Caco-2 (cell line): ENCODE measurements at regions not wholly inside any gene's neighbourhood (a gene's known extent, or its start where the extent isn't known, plus 50 kb on each side); places are given as distances from the start of the nearest gene placed in this dataset.

Experiments
- BruUV-seq: library from RNA; stranded (reverse); fragments of 400-500 nt; replicated peaks from 2 replicates; lab custom pipeline; 2021; lab: Mats Ljungman, UMichigan
- CTCF ChIA-PET: fragments of 300-600 bp; sonication (Branson Sonifier 250); formaldehyde crosslinking; loops from one replicate; lab custom pipeline; 2022; ENCODE audit warnings: antibody characterized with exemption; lab: Charles Lee
- POLR2A ChIA-PET: fragments of 300-600 bp; sonication (Branson Sonifier 250); formaldehyde crosslinking; loops from one replicate; lab custom pipeline; 2022; ENCODE audit warnings: antibody characterized with exemption; lab: Charles Lee
- DNase-seq, 2 experiments: peaks; one replicate each; pipeline versions ENCODE4 v3.0.0 to v3.0.0-alpha.2; 2020 to 2022
- H3K27me3 ChIP-seq: replicated peaks from 2 replicates; pipeline ENCODE4 v1.6.0; 2011; ENCODE audit warnings: low read length; ENCODE audit not compliant: control insufficient read depth, insufficient read depth
- H3K36me3 ChIP-seq: 2 replicates; pipeline ENCODE4 v1.5.1; 2011; ENCODE audit warnings: low read length; ENCODE audit not compliant: control insufficient read depth, insufficient read depth
- H3K4me1 ChIP-seq: fragments of 250-450 bp; sonication (Bioruptor Pico); 2 replicates; pipeline ENCODE4 v1.5.1; 2020; ENCODE audit warnings: mild to moderate bottlenecking
- H3K4me3 ChIP-seq: 2 replicates; pipeline ENCODE4 v1.5.1; 2011; ENCODE audit warnings: low read depth, mild to moderate bottlenecking, control low read depth, low read length
- H3K9me3 ChIP-seq: fragments of 250-450 bp; sonication (Bioruptor Pico); 2 replicates; pipeline ENCODE4 v1.5.1; 2020; ENCODE audit warnings: mild to moderate bottlenecking, moderate library complexity
- H3K27ac Mint-ChIP-seq: one replicate; pipeline ENCODE4 v1.8.0; 2022; ENCODE audit warnings: mixed read lengths; ENCODE audit not compliant: unreplicated experiment
- H3K27me3 Mint-ChIP-seq: one replicate; pipeline ENCODE4 v1.8.0; 2022; ENCODE audit warnings: mixed read lengths; ENCODE audit not compliant: insufficient read depth, unreplicated experiment
- H3K36me3 Mint-ChIP-seq: one replicate; pipeline ENCODE4 v1.8.0; 2022; ENCODE audit warnings: mild to moderate bottlenecking, mixed read lengths; ENCODE audit not compliant: insufficient read depth, unreplicated experiment
- H3K4me1 Mint-ChIP-seq: one replicate; pipeline ENCODE4 v1.8.0; 2022; ENCODE audit warnings: low read depth, mixed read lengths; ENCODE audit not compliant: unreplicated experiment
- H3K4me3 Mint-ChIP-seq: one replicate; pipeline ENCODE4 v1.8.0; 2022; ENCODE audit warnings: mild to moderate bottlenecking, moderate library complexity, mixed read lengths; ENCODE audit not compliant: unreplicated experiment
- H3K9me3 Mint-ChIP-seq: one replicate; pipeline ENCODE4 v1.8.0; 2022; ENCODE audit warnings: mixed read lengths; ENCODE audit not compliant: unreplicated experiment
- CTCF ChIP-seq, 2 experiments: fragments of 200-600 bp in 1 of 2; IDR thresholded peaks; 1 replicate in 1 of 2; 2 replicates in 1 of 2; pipeline versions ENCODE4 v1.5.1 to v1.8.0; 2011 to 2022; ENCODE audit warnings: antibody characterized with exemption in 1 of 2, control low read depth in 1 of 2, inconsistent platforms in 1 of 2, low read depth in 1 of 2, low read length in 1 of 2, mild to moderate bottlenecking in 1 of 2, moderate library complexity in 1 of 2; ENCODE audit not compliant: insufficient read depth in 1 of 2, severe bottlenecking in 1 of 2, unreplicated experiment in 1 of 2
- intact Hi-C: fragments of 100-400 bp; cut with micrococcal nuclease; formaldehyde crosslinking; loops from one replicate; pipeline ENCODE4 v1.10.0; 2022; ENCODE audit not compliant: unreplicated experiment

GRCh38 chr1:177573901-177574300 lies 396.0 kb downstream of the SEC16B start:
- CTCF ChIA-PET = no interaction called here

GRCh38 chr1:177571485-177572076 lies 398.3 kb downstream of the SEC16B start:
- Histone ChIP-seq H3K27me3 (no peaks in the 10 kb centered on the region), H3K4me1 (no peaks in the 10 kb centered on the region), H3K36me3 (no peaks in the 10 kb centered on the region), H3K9me3 (no peaks in the 10 kb centered on the region), H3K4me3 (no peak overlapping the region)
- CTCF ChIA-PET = no interaction called here
- no peak for DNase-seq
- TF ChIP-seq CTCF (IDR thresholded peaks at IDR 0.05; ENCODE audit: insufficient read depth in 1 of 2, low read depth in 1 of 2, low read length in 1 of 2, severe bottlenecking in 1 of 2, unreplicated experiment in 1 of 2) = no peak
- H3K4me1 Mint-ChIP-seq = no peaks in the 10 kb centered on the region
- H3K9me3 Mint-ChIP-seq = no peaks in the 10 kb centered on the region
- no peak overlapping the region for H3K27ac Mint-ChIP-seq
- POLR2A ChIA-PET = no interaction called here
- no TSS peak for BruUV-seq
- no peaks in the 10 kb centered on the region for H3K36me3 Mint-ChIP-seq
- H3K27me3 Mint-ChIP-seq = no peaks in the 10 kb centered on the region
- no peak overlapping the region for H3K4me3 Mint-ChIP-seq
- intact Hi-C loops = no loop called here

More at GRCh38 chr1:177573901-177574300, 396.0 kb downstream of the SEC16B start:
- POLR2A ChIA-PET = no interaction called here
- H3K9me3 ChIP-seq = no peaks in the 10 kb centered on the region
- no peak for DNase-seq
- no peaks in the 10 kb centered on the region for H3K36me3 ChIP-seq
- Mint-ChIP-seq H3K36me3 (no peaks in the 10 kb centered on the region), H3K9me3 (no peaks in the 10 kb centered on the region), H3K27me3 (no peaks in the 10 kb centered on the region), H3K4me1 (no peaks in the 10 kb centered on the region), H3K4me3 (no peak overlapping the region), H3K27ac (no peak overlapping the region)
- intact Hi-C loops = no loop called here
- H3K4me1 ChIP-seq = no peaks in the 10 kb centered on the region
- no TSS peak for BruUV-seq
- H3K27me3 ChIP-seq = no peaks in the 10 kb centered on the region
- no peak overlapping the region for H3K4me3 ChIP-seq
- TF ChIP-seq CTCF (IDR thresholded peaks at IDR 0.05; ENCODE audit: insufficient read depth in 1 of 2, low read depth in 1 of 2, low read length in 1 of 2, severe bottlenecking in 1 of 2, unreplicated experiment in 1 of 2) = no peak

GRCh38 chr1:177571076-177571475 lies 398.8 kb downstream of the SEC16B start:
- Histone ChIP-seq H3K4me1 (no peaks in the 10 kb centered on the region), H3K27me3 (no peaks in the 10 kb centered on the region), H3K9me3 (no peaks in the 10 kb centered on the region), H3K4me3 (no peak overlapping the region), H3K36me3 (no peaks in the 10 kb centered on the region)
- Mint-ChIP-seq H3K4me1 (no peaks in the 10 kb centered on the region), H3K27ac (no peak overlapping the region), H3K9me3 (no peaks in the 10 kb centered on the region), H3K27me3 (no peaks in the 10 kb centered on the region), H3K4me3 (no peak overlapping the region), H3K36me3 (no peaks in the 10 kb centered on the region)
- no TSS peak for BruUV-seq
- intact Hi-C loops = no loop called here
- no peak for TF ChIP-seq CTCF (IDR thresholded peaks at IDR 0.05; ENCODE audit: insufficient read depth in 1 of 2, low read depth in 1 of 2, low read length in 1 of 2, severe bottlenecking in 1 of 2, unreplicated experiment in 1 of 2)
- POLR2A ChIA-PET = no interaction called here
- DNase-seq = no peak
- CTCF ChIA-PET = no interaction called here
